ENCODE measurements at regions not wholly inside any gene's neighbourhood (a gene's known extent, or its start where the extent isn't known, plus 50 kb on each side); places are given as distances from the start of the nearest gene placed in this dataset.

DNA sequence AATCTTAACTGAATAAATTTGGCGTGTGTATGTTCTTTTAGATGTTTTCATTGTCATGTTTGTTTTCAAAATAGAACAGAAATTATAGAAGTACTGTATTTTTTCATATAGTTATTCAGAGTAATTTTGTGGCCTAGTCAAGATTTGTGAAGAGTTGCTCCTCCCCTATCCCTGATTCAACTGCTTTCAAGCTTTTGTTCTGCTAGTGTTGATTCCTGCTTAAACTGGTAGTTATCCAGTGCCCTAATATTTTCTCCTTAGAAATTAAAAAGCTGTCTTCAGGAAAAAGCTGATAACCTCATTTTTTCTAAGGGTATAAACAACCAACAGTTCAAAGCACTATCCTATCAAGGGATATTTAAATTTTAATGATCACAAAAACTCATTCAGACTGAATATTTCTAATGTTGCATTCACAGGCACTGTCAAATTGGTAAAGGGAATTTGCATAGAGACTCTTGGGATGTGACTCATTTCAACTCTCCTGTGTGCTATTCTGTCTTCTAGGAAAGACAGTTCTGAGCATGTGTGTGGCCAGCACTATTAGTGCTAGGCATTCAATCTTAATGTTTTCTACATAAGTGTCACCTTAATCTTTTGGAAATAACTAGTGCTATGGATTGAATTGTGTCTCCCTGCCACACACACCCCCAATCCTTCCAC is 1776.0 kb downstream of the LRRC4C start:
- H3K4ac ChIP-seq (replicated peaks; ENCODE audit: insufficient read length, low read depth, low read length) = no peak overlapping the region
- no peaks in the 10 kb centered on the region for H3K79me1 ChIP-seq (ENCODE audit: low read depth, low read length)
- no peak overlapping the region for H2BK20ac ChIP-seq (ENCODE audit: low read length)
- H4K91ac ChIP-seq (replicated peaks; ENCODE audit: insufficient read length, low read length) = no peak overlapping the region
- DNase-seq (ENCODE audit: low read depth in 1 of 2, low spot score in 2 of 2) (no peak), FAIRE-seq (no peak)
- H3K23ac ChIP-seq (ENCODE audit: insufficient read length) = no peak overlapping the region
- no peaks in the 10 kb centered on the region for H3K79me2 ChIP-seq (ENCODE audit: control insufficient read depth in 1 of 2, insufficient read depth in 2 of 2, low read length in 2 of 2)
- H3K4me2 ChIP-seq (ENCODE audit: insufficient read depth in 1 of 2, low read depth in 2 of 2, low read length in 2 of 2) = no peak overlapping the region
- peak overlapping the region; percentile 25; the same call in 1 of the 2 replicates for H2AFZ ChIP-seq (ENCODE audit: low read length)
- no peak overlapping the region for H4K8ac ChIP-seq (ENCODE audit: extremely low read depth, insufficient read depth, low read length)
- no peaks in the 10 kb centered on the region for H3K9me3 ChIP-seq (ENCODE audit: insufficient read depth in 2 of 2, low read depth in 1 of 2, low read length in 1 of 2)
- no peak overlapping the region for H4K5ac ChIP-seq (ENCODE audit: insufficient read length, low read depth, low read length)
- ChIA-PET CTCF (ENCODE audit: partially characterized antibody) (interaction anchor here (1.5 kb wide), 1 partner anchor 442 kb away, joined by 4 read pairs; no protein-coding TSS in a partner anchor), POLR2A (ENCODE audit: partially characterized antibody) (no interaction called here)
- no peak overlapping the region for H2BK5ac ChIP-seq (ENCODE audit: low read depth, low read length)
- H3K23me2 ChIP-seq (ENCODE audit: low read depth, low read length) = no peaks in the 10 kb centered on the region
- no peak overlapping the region for H3K27ac ChIP-seq (ENCODE audit: low read depth, low read length)
- no peak for TF ChIP-seq ASH2L (IDR thresholded peaks at IDR 0.05; ENCODE audit: low read length)
- TF ChIP-seq SIN3A (conservative IDR thresholded peaks at IDR 0.05 in 1 of 2, IDR thresholded peaks at IDR 0.05 in 1 of 2; ENCODE audit: low read depth in 1 of 2, low read length in 2 of 2) = no peak
- no peaks in the 10 kb centered on the region for H3K36me3 ChIP-seq (ENCODE audit: control insufficient read depth in 2 of 4, insufficient read depth in 4 of 4, low read length in 3 of 4)
- peaks cover 0 to 3% (median 3%) of the 10 kb centered on the region in 4 experiments; a peak in 2 of 7 replicates for H3K4me1 ChIP-seq (replicated peaks in 1 of 4; ENCODE audit: control insufficient read depth in 3 of 4, insufficient read depth in 4 of 4, low read length in 3 of 4)
- H3K27me3 ChIP-seq (replicated peaks in 1 of 4; ENCODE audit: control insufficient read depth in 3 of 4, extremely low read depth in 1 of 4, insufficient read depth in 3 of 4, low read length in 3 of 4) = no peaks in the 10 kb centered on the region
- no peak overlapping the region for H3K9ac ChIP-seq (replicated peaks in 1 of 4; ENCODE audit: extremely low read depth in 1 of 4, low read depth in 3 of 4, low read length in 3 of 4)
- no peak overlapping the region for H3K4me3 ChIP-seq (ENCODE audit: extremely low read depth in 1 of 4, insufficient read depth in 2 of 4, low read depth in 3 of 4, low read length in 4 of 4)
- H3K14ac ChIP-seq (ENCODE audit: insufficient read length) = no peak overlapping the region
- no peaks in the 10 kb centered on the region for H4K20me1 ChIP-seq (replicated peaks in 1 of 2; ENCODE audit: control insufficient read depth in 1 of 2, insufficient read depth in 2 of 2, low read length in 2 of 2)
- no peak overlapping the region for H2BK12ac ChIP-seq (ENCODE audit: low read depth, low read length)
- no peak overlapping the region for H3K56ac ChIP-seq (replicated peaks; ENCODE audit: insufficient read length, low read depth, low read length)
- no peak overlapping the region for H3K18ac ChIP-seq (ENCODE audit: extremely low read depth, low read length)
- no peak overlapping the region for H2BK120ac ChIP-seq (replicated peaks; ENCODE audit: low read depth, low read length)
- WGBS, 2 experiments (ENCODE audit: extremely low coverage in 1 of 2, insufficient coverage in 1 of 2, insufficient read length in 1 of 2, insufficient replicate concordance in 2 of 2, low coverage in 1 of 2, low lambda C conversion rate in 2 of 2, missing lambda C conversion rate in 1 of 2) = 73% methylated on average over 1 of the region's 1 CpG; no CpG with 5 or more reads in 1 of the 2 experiments
- no peak overlapping the region for H2AK5ac ChIP-seq (ENCODE audit: low read depth, low read length)
- no peak overlapping the region for H2BK15ac ChIP-seq (ENCODE audit: low read length)
